WTC11 (cell line): ENCODE measurements at regions not wholly inside any gene's neighbourhood (a gene's known extent, or its start where the extent isn't known, plus 50 kb on each side); places are given as distances from the start of the nearest gene placed in this dataset.

Source experiments
- CREB1 ChIP-seq: sonication (generic); formaldehyde crosslinking; IDR thresholded peaks from 2 replicates; pipeline ENCODE4 v1.8.0; 2023; ENCODE audit warnings: mild to moderate bottlenecking, missing genetic modification reagents
- E2F1 ChIP-seq: sonication (generic); formaldehyde crosslinking; IDR thresholded peaks from 2 replicates; pipeline ENCODE4 v1.8.0; 2022; ENCODE audit warnings: mild to moderate bottlenecking, missing genetic modification reagents
- ETV6 ChIP-seq: sonication (generic); formaldehyde crosslinking; IDR thresholded peaks from 2 replicates; pipeline ENCODE4 v1.8.1; 2022; ENCODE audit warnings: mild to moderate bottlenecking, missing genetic modification reagents
- GRHL2 ChIP-seq: fragments of 250-450 bp; sonication (Bioruptor Pico); IDR thresholded peaks from 2 replicates; pipeline ENCODE4 v1.8.0; 2022; ENCODE audit warnings: mild to moderate bottlenecking, moderate library complexity; ENCODE audit not compliant: insufficient replicate concordance, severe bottlenecking
- IRF2 ChIP-seq: sonication (generic); formaldehyde crosslinking; IDR thresholded peaks from 2 replicates; pipeline ENCODE4 v1.8.0; 2022; ENCODE audit warnings: low read depth, missing genetic modification reagents, borderline replicate concordance
- KAT7 ChIP-seq: sonication (generic); formaldehyde crosslinking; IDR thresholded peaks from 2 replicates; pipeline ENCODE4 v1.8.1; 2023; ENCODE audit warnings: missing genetic modification reagents, mild to moderate bottlenecking, borderline replicate concordance
- MAX ChIP-seq: sonication (generic); formaldehyde crosslinking; IDR thresholded peaks from 2 replicates; pipeline ENCODE4 v1.8.0; 2022; ENCODE audit warnings: mild to moderate bottlenecking, missing genetic modification reagents
- PRRX2 ChIP-seq: fragments of 250-450 bp; sonication (Bioruptor Pico); IDR thresholded peaks from 2 replicates; pipeline ENCODE4 v1.8.0; 2021; ENCODE audit warnings: mild to moderate bottlenecking
- STAT6 ChIP-seq: sonication (generic); formaldehyde crosslinking; conservative IDR thresholded peaks from 2 replicates; pipeline ENCODE4 v1.8.1; 2023; ENCODE audit warnings: mild to moderate bottlenecking, low read depth, missing genetic modification reagents, moderate library complexity
- TEAD4 ChIP-seq: sonication (generic); formaldehyde crosslinking; IDR thresholded peaks from 2 replicates; pipeline ENCODE4 v1.8.0; 2022; ENCODE audit warnings: mild to moderate bottlenecking, missing genetic modification reagents
- ZNF263 ChIP-seq: sonication (generic); formaldehyde crosslinking; IDR thresholded peaks from 2 replicates; pipeline ENCODE4 v1.8.1; 2022; ENCODE audit warnings: low read depth, mild to moderate bottlenecking, moderate library complexity, missing genetic modification reagents
- TF ChIP-seq, protein P1 (sequence below): fragments of 200-600 bp; IDR thresholded peaks from 2 replicates; pipeline ENCODE4 v1.8.0; 2022; ENCODE audit warnings: antibody characterized with exemption

GRCh38 chr2:83305758-83306378 lies 1153.2 kb downstream of the SUCLG1 start:
- no peak for TF ChIP-seq ZNF263 (CRISPR knock-in tag)
- TF ChIP-seq, protein P1, sequence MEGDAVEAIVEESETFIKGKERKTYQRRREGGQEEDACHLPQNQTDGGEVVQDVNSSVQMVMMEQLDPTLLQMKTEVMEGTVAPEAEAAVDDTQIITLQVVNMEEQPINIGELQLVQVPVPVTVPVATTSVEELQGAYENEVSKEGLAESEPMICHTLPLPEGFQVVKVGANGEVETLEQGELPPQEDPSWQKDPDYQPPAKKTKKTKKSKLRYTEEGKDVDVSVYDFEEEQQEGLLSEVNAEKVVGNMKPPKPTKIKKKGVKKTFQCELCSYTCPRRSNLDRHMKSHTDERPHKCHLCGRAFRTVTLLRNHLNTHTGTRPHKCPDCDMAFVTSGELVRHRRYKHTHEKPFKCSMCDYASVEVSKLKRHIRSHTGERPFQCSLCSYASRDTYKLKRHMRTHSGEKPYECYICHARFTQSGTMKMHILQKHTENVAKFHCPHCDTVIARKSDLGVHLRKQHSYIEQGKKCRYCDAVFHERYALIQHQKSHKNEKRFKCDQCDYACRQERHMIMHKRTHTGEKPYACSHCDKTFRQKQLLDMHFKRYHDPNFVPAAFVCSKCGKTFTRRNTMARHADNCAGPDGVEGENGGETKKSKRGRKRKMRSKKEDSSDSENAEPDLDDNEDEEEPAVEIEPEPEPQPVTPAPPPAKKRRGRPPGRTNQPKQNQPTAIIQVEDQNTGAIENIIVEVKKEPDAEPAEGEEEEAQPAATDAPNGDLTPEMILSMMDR: no peak
- no peak for TF ChIP-seq GRHL2 (CRISPR knock-in tag)
- no peak for TF ChIP-seq CREB1 (CRISPR knock-in tag)
- TF ChIP-seq KAT7 (CRISPR knock-in tag): no peak
- TF ChIP-seq TEAD4 (CRISPR knock-in tag): no peak
- TF ChIP-seq MAX (CRISPR knock-in tag): no peak
- TF ChIP-seq E2F1 (CRISPR knock-in tag): no peak
- no peak for TF ChIP-seq IRF2 (CRISPR knock-in tag)
- no peak for TF ChIP-seq PRRX2 (CRISPR knock-in tag)
- no peak for TF ChIP-seq ETV6 (CRISPR knock-in tag)
- no peak for TF ChIP-seq STAT6
